GM12878 (cell line): ENCODE measurements at regions not wholly inside any gene's neighbourhood (a gene's known extent, or its start where the extent isn't known, plus 50 kb on each side); places are given as distances from the start of the nearest gene placed in this dataset.

Experiments
- ATAC-seq: fragments of 200-7000 bp; cut with Tn5 transposase; 3 replicates; pipeline ENCODE4 v1.9.1; 2020; ENCODE audit warnings: mild to moderate bottlenecking, moderate library complexity
- BruUV-seq: library from RNA; stranded (reverse); fragments of 400-500 nt; replicated peaks from 2 replicates; lab custom pipeline; 2021; lab: Mats Ljungman, UMichigan
- CTCF ChIA-PET: fragments of 300-600 bp; sonication (Branson Sonifier 250); formaldehyde crosslinking; extraction: SDS; loops from one replicate; lab custom pipeline; 2021; ENCODE audit warnings: inconsistent platforms; lab: Yijun Ruan, JAX
- POLR2A ChIA-PET: fragments of 350-600 bp; formaldehyde crosslinking; extraction: SDS; loops from one replicate; lab custom pipeline; 2021; ENCODE audit warnings: inconsistent platforms; lab: Charles Lee
- RAD21 ChIA-PET: fragments of 300-600 bp; sonication (Branson Sonifier 250); formaldehyde crosslinking; loops from one replicate; lab custom pipeline; 2023; ENCODE audit warnings: antibody characterized with exemption; ENCODE audit not compliant: unreplicated experiment; lab: Charles Lee
- SMC1A ChIA-PET: fragments of 300-600 bp; sonication (Branson Sonifier 250); formaldehyde crosslinking; loops from one replicate; lab custom pipeline; 2023; ENCODE audit not compliant: unreplicated experiment, uncharacterized antibody; lab: Charles Lee
- DNase-seq: peaks from one replicate; pipeline ENCODE4 v3.0.0-alpha.2; 2011; ENCODE audit warnings: low read depth, low spot score
- FAIRE-seq: peaks from 3 replicates; lab custom pipeline; 2011; peaks lifted over from hg19 to GRCh38; lab: Jason Lieb, UNC
- H2AFZ ChIP-seq: 2 replicates; pipeline ENCODE4 v1.6.0; 2011; ENCODE audit warnings: low read depth, low read length, control low read depth; ENCODE audit not compliant: control insufficient read depth
- H3K27ac ChIP-seq: 2 replicates; pipeline ENCODE4 v1.5.1; 2011; ENCODE audit warnings: control low read depth; ENCODE audit not compliant: control insufficient read depth, insufficient read depth
- H3K27me3 ChIP-seq, 2 experiments: replicated peaks in 1 of 2; 2 replicates each; pipeline versions ENCODE4 v1.6.0 to v1.6.1; 2011; ENCODE audit warnings: low read length in 1 of 2; ENCODE audit not compliant: control insufficient read depth in 2 of 2, insufficient read depth in 2 of 2
- H3K36me3 ChIP-seq, 2 experiments: 2 replicates each; pipeline ENCODE4 v1.5.1; 2011; ENCODE audit warnings: low read length in 1 of 2; ENCODE audit not compliant: control insufficient read depth in 2 of 2, insufficient read depth in 2 of 2
- H3K4me1 ChIP-seq: 2 replicates; pipeline ENCODE4 v1.6.1; 2011; ENCODE audit warnings: mild to moderate bottlenecking, low read length, moderate library complexity, mixed read lengths; ENCODE audit not compliant: control insufficient read depth, insufficient read depth
- H3K4me2 ChIP-seq: 2 replicates; pipeline ENCODE4 v1.6.0; 2011; ENCODE audit warnings: control low read depth; ENCODE audit not compliant: control insufficient read depth, insufficient read depth
- H3K4me3 ChIP-seq: fragments of 200-600 bp; sonication (generic); 2 replicates; pipeline ENCODE4 v1.5.1; 2016
- H3K79me2 ChIP-seq: 2 replicates; pipeline ENCODE4 v1.6.0; 2011; ENCODE audit warnings: low read length; ENCODE audit not compliant: control insufficient read depth, insufficient read depth
- H3K9ac ChIP-seq: 2 replicates; pipeline ENCODE4 v1.8.0; 2011; ENCODE audit warnings: low read length, control low read depth, mixed read lengths; ENCODE audit not compliant: control insufficient read depth, insufficient read depth
- H3K9me3 ChIP-seq: replicated peaks from 3 replicates; pipeline ENCODE4 v1.5.1; 2011; ENCODE audit warnings: mild to moderate bottlenecking, low read length; ENCODE audit not compliant: control insufficient read depth, insufficient read depth
- H4K20me1 ChIP-seq: 2 replicates; pipeline ENCODE4 v1.6.0; 2011; ENCODE audit not compliant: control insufficient read depth, insufficient read depth
- ATF3 ChIP-seq: IDR thresholded peaks from 2 replicates; pipeline ENCODE4 v1.6.1; 2011; ENCODE audit warnings: low read depth, mild to moderate bottlenecking, low read length, moderate library complexity, borderline replicate concordance; ENCODE audit errors: extremely low read depth
- CBFB ChIP-seq: IDR thresholded peaks from 2 replicates; pipeline ENCODE4 v1.6.1; 2016; ENCODE audit warnings: antibody characterized with exemption, low read depth
- CREB1 ChIP-seq: IDR thresholded peaks from 2 replicates; pipeline ENCODE4 v1.6.1; 2012; ENCODE audit warnings: low read depth, mild to moderate bottlenecking, inconsistent platforms
- EED ChIP-seq: sonication (generic); IDR thresholded peaks from 2 replicates; pipeline ENCODE4 v1.6.1; 2016; ENCODE audit warnings: antibody characterized with exemption, low read depth
- EGR1 ChIP-seq, 2 experiments: IDR thresholded peaks; 1 replicate in 1 of 2; 2 replicates in 1 of 2; pipeline ENCODE4 v1.6.1; 2011 to 2012; ENCODE audit warnings: low read depth in 2 of 2, low read length in 2 of 2, borderline replicate concordance in 1 of 2, mild to moderate bottlenecking in 1 of 2, moderate library complexity in 1 of 2
- KAT2A ChIP-seq: conservative IDR thresholded peaks from 2 replicates; pipeline ENCODE4 v1.6.1; 2011; ENCODE audit warnings: low read depth, low read length; ENCODE audit not compliant: control insufficient read depth
- MYB ChIP-seq: fragments of 150-350 bp; IDR thresholded peaks from 2 replicates; pipeline ENCODE4 v1.6.1; 2014; ENCODE audit warnings: mild to moderate bottlenecking, low read depth, low read length, borderline replicate concordance
- NBN ChIP-seq: fragments of 450-650 bp; IDR thresholded peaks from 2 replicates; pipeline ENCODE4 v1.6.1; 2016
- NRF1 ChIP-seq: conservative IDR thresholded peaks from 2 replicates; pipeline ENCODE4 v1.6.1; 2011; ENCODE audit warnings: mild to moderate bottlenecking, low read depth, low read length, improper control_type of control experiment
- RBBP5 ChIP-seq: fragments of 200-600 bp; sonication (generic); conservative IDR thresholded peaks from 2 replicates; pipeline ENCODE4 v1.6.1; 2016
- SREBF1 ChIP-seq: IDR thresholded peaks from 2 replicates; pipeline ENCODE4 v1.6.1; 2012; ENCODE audit warnings: mild to moderate bottlenecking, low read length
- ZNF217 ChIP-seq: fragments of 450-650 bp; IDR thresholded peaks from 2 replicates; pipeline ENCODE4 v1.6.1; 2017; ENCODE audit warnings: antibody characterized with exemption, mild to moderate bottlenecking
- WGBS: methylation state at CpG from one replicate; pipeline ENCODE4 v1.1.6; 2016; ENCODE audit warnings: low lambda C conversion rate; ENCODE audit not compliant: insufficient replicate concordance, insufficient coverage; ENCODE audit errors: missing lambda C conversion rate; 5-methylcytosine and 5-hydroxymethylcytosine counted together
- in situ Hi-C: fragments of 300-500 bp; cut with MboI; formaldehyde crosslinking; loops from 9 replicates; pipeline ENCODE4 v1.14.3; 2018; ENCODE audit warnings: mixed read lengths
- intact Hi-C: fragments of 100-400 bp; cut with micrococcal nuclease; formaldehyde crosslinking; loops from one replicate; pipeline ENCODE4 v1.14.2; 2022; ENCODE audit not compliant: unreplicated experiment

- TF ChIP-seq CBFB = no peak
These were observed 556.5 kb downstream of the GABRG2 start (continued) for GRCh38 chr5:162624110-162624509.

GRCh38 chr5:162637481-162637880, 569.9 kb downstream of the GABRG2 start:
- Histone ChIP-seq H3K27me3 (no peaks in the 10 kb centered on the region), H3K9ac (no peak overlapping the region), H3K4me1 (no peaks in the 10 kb centered on the region), H3K79me2 (no peaks in the 10 kb centered on the region), H3K4me3 (no peak overlapping the region), H4K20me1 (no peaks in the 10 kb centered on the region), H3K9me3 (no peaks in the 10 kb centered on the region; the same call in 2 of the 3 replicates), H3K36me3 (no peaks in the 10 kb centered on the region), H3K27ac (no peak overlapping the region), H2AFZ (no peak overlapping the region), H3K4me2 (no peak overlapping the region)
- ChIA-PET CTCF (no interaction called here), SMC1A (interaction anchor here (1.0 kb wide), 1 partner anchor 149 kb away, joined by 3 read pairs; no protein-coding TSS in a partner anchor), RAD21 (no interaction called here), POLR2A (no interaction called here)
- ATAC-seq (no peak), DNase-seq (no peak), FAIRE-seq (no peak)
- 16% methylated on average over 7 of the region's 7 CpGs for WGBS
- TF ChIP-seq KAT2A = no peak
- TF ChIP-seq ZNF217 = no peak
- TF ChIP-seq ATF3 = no peak
- TF ChIP-seq CREB1 = no peak
- intact Hi-C loops = no loop called here
- BruUV-seq = no TSS peak
- in situ Hi-C loops = no loop called here

- no peak overlapping the region for H3K4me2 ChIP-seq
- H3K4me3 ChIP-seq = no peak overlapping the region
- SMC1A ChIA-PET = interaction anchor here (0.7 kb wide), 1 partner anchor 16 kb away, joined by 5 read pairs; no protein-coding TSS in a partner anchor
- no TSS peak for BruUV-seq
- no peak overlapping the region for H2AFZ ChIP-seq
- RAD21 ChIA-PET = no interaction called here
- no peak for DNase-seq
- H3K79me2 ChIP-seq = no peaks in the 10 kb centered on the region
- no peaks in the 10 kb centered on the region; the same call in 2 of the 3 replicates for H3K9me3 ChIP-seq
- no peak for ATAC-seq
- intact Hi-C loops = no loop called here
- TF ChIP-seq EGR1 (IDR thresholded peaks at IDR 0.05; ENCODE audit: borderline replicate concordance in 1 of 2, low read depth in 2 of 2, low read length in 2 of 2) = no peak
- no peak for TF ChIP-seq EED
- TF ChIP-seq SREBF1 = no peak
- no peak for TF ChIP-seq RBBP5
- no peak for TF ChIP-seq NBN
- TF ChIP-seq NRF1 = no peak
- no peak for TF ChIP-seq MYB
- H3K4me1 ChIP-seq = no peaks in the 10 kb centered on the region
- CTCF ChIA-PET = interaction anchor here (1.6 kb wide), 1 partner anchor 20 kb away, joined by 5 read pairs; no protein-coding TSS in a partner anchor
- in situ Hi-C loops = no loop called here
- no peaks in the 10 kb centered on the region for H3K27me3 ChIP-seq
- no peak overlapping the region for H3K27ac ChIP-seq
- no peak overlapping the region for H3K9ac ChIP-seq
- POLR2A ChIA-PET = interaction anchor here (0.6 kb wide), 1 partner anchor 46 kb away, joined by 5 read pairs; no protein-coding TSS in a partner anchor
- FAIRE-seq = no peak
- no peaks in the 10 kb centered on the region for H3K36me3 ChIP-seq
- 0% methylated on average over 1 of the region's 1 CpG for WGBS
- no peaks in the 10 kb centered on the region for H4K20me1 ChIP-seq
These were observed 571.3 kb downstream of the GABRG2 start for GRCh38 chr5:162638849-162639248.
